Fibroblast of lung (primary cell): ENCODE measurements at regions not wholly inside any gene's neighbourhood (a gene's known extent, or its start where the extent isn't known, plus 50 kb on each side); places are given as distances from the start of the nearest gene placed in this dataset.

Experiments used
- CTCF ChIP-seq, 2 donors: IDR thresholded peaks in 1 of 2; conservative IDR thresholded peaks in 1 of 2; 1 replicate in 1 of 2; 2 replicates in 1 of 2; pipeline ENCODE4 v1.5.1; 2011 to 2012; ENCODE audit warnings: low read length in 2 of 2, control low read depth in 1 of 2, inconsistent platforms in 1 of 2, low read depth in 1 of 2, mild to moderate bottlenecking in 1 of 2
- EZH2 ChIP-seq: IDR thresholded peaks from 2 replicates; pipeline ENCODE4 v1.5.1; 2012; ENCODE audit warnings: low read length, control low read depth, mild to moderate bottlenecking; ENCODE audit errors: missing control alignments

GRCh38 chr16:80142281-80142680 is 398.5 kb upstream of the DYNLRB2 start:
- no peak for TF ChIP-seq CTCF (conservative IDR thresholded peaks at IDR 0.05 in 1 of 2, IDR thresholded peaks at IDR 0.05 in 1 of 2; ENCODE audit: low read depth in 1 of 2, low read length in 2 of 2)
- no peak for TF ChIP-seq EZH2
